ENCODE measurements at regions not wholly inside any gene's neighbourhood (a gene's known extent, or its start where the extent isn't known, plus 50 kb on each side); places are given as distances from the start of the nearest gene placed in this dataset.

GRCh38 chr17:12256380-12256995 lies 235.8 kb downstream of the MAP2K4 start:
- TF ChIP-seq CTCF (IDR thresholded peaks at IDR 0.05): peak; percentile 71; the same call in 1 of the 2 replicates
- no peak for TF ChIP-seq POLR2AphosphoS5 (IDR thresholded peaks at IDR 0.05; ENCODE audit: low read depth, low read length)
